ENCODE measurements at regions not wholly inside any gene's neighbourhood (a gene's known extent, or its start where the extent isn't known, plus 50 kb on each side); places are given as distances from the start of the nearest gene placed in this dataset.

DNA sequence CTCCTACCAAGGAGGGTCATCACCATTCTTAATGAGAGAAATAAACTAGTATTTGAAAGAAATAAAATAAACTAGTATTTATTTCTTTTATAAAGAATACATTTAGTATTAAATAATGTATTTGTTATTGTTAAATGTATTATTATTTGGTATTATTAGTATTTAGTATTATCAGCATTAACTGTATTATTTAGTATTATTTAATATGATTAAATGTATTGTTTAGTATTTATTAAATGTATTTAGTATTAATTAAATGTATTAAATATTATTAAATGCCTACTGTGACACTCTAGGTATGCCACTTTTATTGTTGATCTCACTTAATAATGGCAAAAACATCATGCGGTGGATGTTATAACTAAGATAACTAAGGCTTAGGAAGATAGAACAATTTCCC lies 353.6 kb upstream of the MAP2 start:
- H3K4me3 ChIP-seq (replicated peaks; ENCODE audit: low read depth, low read length), result no peak overlapping the region
- TF ChIP-seq CTCF (IDR thresholded peaks at IDR 0.05; ENCODE audit: low read depth, low read length, missing control alignments), result no peak
- no peak for DNase-seq (ENCODE audit: extremely low read depth, low read depth)

DNA sequence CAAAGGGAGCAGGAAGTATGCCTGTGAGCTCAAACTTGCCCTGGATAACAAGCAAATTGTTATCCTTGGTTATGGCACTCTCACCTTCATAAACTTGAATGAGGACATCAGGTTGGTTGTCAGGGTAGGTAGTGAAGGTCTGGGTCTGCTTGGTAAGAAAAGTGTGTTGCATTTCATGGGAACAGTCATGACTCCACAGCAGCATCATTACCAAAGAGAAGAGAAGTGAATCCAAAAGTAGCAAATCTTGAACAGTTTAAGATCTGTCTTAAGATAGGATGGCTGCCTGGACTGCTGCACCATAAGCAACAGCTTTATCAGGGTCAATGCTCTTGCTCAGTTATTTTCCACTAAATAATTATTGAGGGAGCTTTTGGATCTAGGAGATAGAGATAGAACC lies 350.7 kb upstream of the MAP2 start:
- no peak overlapping the region for H3K4me3 ChIP-seq (replicated peaks; ENCODE audit: low read depth, low read length)
- no peak for TF ChIP-seq CTCF (IDR thresholded peaks at IDR 0.05; ENCODE audit: low read depth, low read length, missing control alignments)
- no peak for DNase-seq (ENCODE audit: extremely low read depth, low read depth)

DNA sequence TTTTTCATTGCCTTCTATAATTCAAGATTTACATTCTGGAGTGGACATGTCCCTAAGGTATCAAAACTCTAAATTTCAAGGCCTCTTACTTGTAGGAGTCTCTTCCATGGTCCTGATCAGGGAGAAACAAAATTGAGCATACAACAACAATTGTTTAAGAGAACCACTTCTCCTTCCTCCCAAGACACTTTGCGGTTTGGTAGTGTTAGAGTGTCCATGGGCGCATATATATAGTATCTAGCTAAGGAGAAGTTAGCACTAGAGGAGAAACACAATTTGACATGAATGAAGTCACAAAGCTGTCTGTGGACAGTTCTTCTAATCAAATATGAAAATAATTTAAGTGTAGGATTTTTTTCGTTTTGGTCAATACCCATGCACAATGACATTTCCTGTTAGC lies 349.1 kb upstream of the MAP2 start:
- TF ChIP-seq CTCF (IDR thresholded peaks at IDR 0.05; ENCODE audit: low read depth, low read length, missing control alignments), result no peak
- no peak for DNase-seq (ENCODE audit: extremely low read depth, low read depth)
- H3K4me3 ChIP-seq (replicated peaks; ENCODE audit: low read depth, low read length), result no peak overlapping the region

DNA sequence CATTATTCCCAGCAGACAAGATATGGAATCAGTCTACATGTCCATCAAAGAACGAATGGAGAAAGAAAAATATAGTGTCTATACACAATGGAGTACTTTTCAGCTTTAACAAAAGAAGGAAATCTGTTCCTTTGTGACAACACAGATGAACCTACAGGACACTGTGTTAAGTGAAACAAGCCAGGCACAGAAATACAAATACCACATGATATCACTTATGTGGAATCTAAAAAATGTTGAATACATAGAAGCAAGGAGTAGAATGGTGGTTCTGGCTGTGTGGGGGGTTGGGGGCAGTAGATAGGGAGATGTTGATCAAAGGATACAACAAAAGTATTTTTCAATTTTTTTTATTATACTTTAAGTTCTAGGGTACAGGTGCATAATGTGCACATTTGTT lies 347.7 kb upstream of the MAP2 start:
- TF ChIP-seq CTCF (IDR thresholded peaks at IDR 0.05; ENCODE audit: low read depth, low read length, missing control alignments), result no peak
- H3K4me3 ChIP-seq (replicated peaks; ENCODE audit: low read depth, low read length), result no peak overlapping the region
- DNase-seq (ENCODE audit: extremely low read depth, low read depth), result no peak

GRCh38 chr2:209086761-209087160 lies 337.1 kb upstream of the MAP2 start:
- H3K4me3 ChIP-seq (replicated peaks; ENCODE audit: low read depth, low read length), result no peak overlapping the region
- no peak for TF ChIP-seq CTCF (IDR thresholded peaks at IDR 0.05; ENCODE audit: low read depth, low read length, missing control alignments)
- no peak for DNase-seq (ENCODE audit: extremely low read depth, low read depth)

DNA sequence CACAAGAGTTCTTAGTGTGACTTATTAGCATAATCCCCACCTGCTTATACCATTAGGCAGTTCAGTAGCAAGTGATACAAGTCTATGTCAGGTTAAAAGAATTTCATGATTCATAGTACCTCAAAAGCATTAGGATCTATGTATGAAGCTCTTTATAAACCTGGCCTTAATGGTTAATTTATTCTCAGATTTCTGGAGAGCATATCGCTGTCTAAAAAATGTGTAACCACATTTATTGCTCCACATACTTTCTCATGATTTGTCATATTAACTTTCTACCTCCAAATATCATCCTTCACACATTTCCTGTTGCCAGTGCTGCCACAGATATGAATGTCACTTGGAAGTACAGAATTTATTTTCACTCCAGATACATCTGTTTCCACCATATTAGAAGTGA lies 332.8 kb upstream of the MAP2 start:
- DNase-seq (ENCODE audit: extremely low read depth, low read depth), result no peak
- TF ChIP-seq CTCF (IDR thresholded peaks at IDR 0.05; ENCODE audit: low read depth, low read length, missing control alignments), result no peak
- H3K4me3 ChIP-seq (replicated peaks; ENCODE audit: low read depth, low read length), result no peak overlapping the region

- DNase-seq (ENCODE audit: extremely low read depth, low read depth), result no peak
- no peak overlapping the region for H3K4me3 ChIP-seq (replicated peaks; ENCODE audit: low read depth, low read length)
- TF ChIP-seq CTCF (IDR thresholded peaks at IDR 0.05; ENCODE audit: low read depth, low read length, missing control alignments), result no peak
Measured at GRCh38 chr2:209094221-209094620, 329.6 kb upstream of the MAP2 start.
